ENCODE measurements at regions not wholly inside any gene's neighbourhood (a gene's known extent, or its start where the extent isn't known, plus 50 kb on each side); places are given as distances from the start of the nearest gene placed in this dataset.

GRCh38 chr7:17552952-17553351 lies 254.5 kb downstream of the AHR start:
- no peaks in the 10 kb centered on the region for H3K27me3 ChIP-seq (ENCODE audit: insufficient read depth, low read length)
- Mint-ChIP-seq H3K36me3 (ENCODE audit: low read depth, unreplicated experiment) (no peaks in the 10 kb centered on the region), H3K4me3 (ENCODE audit: unreplicated experiment) (no peak overlapping the region), H3K27me3 (ENCODE audit: low read depth, unreplicated experiment) (no peaks in the 10 kb centered on the region), H3K9me3 (ENCODE audit: unreplicated experiment) (peaks cover 4% of the 10 kb centered on the region), H3K27ac (ENCODE audit: unreplicated experiment) (no peak overlapping the region), H3K4me1 (ENCODE audit: low read depth, unreplicated experiment) (peaks cover 4% of the 10 kb centered on the region)
- no peak overlapping the region for H3K27ac ChIP-seq (ENCODE audit: low read depth, low read length)
- H3K79me2 ChIP-seq (ENCODE audit: insufficient read depth, low read length): no peaks in the 10 kb centered on the region
- H3K9me3 ChIP-seq (ENCODE audit: insufficient read depth, low read depth, low read length): no peaks in the 10 kb centered on the region
- no peaks in the 10 kb centered on the region for H3K4me1 ChIP-seq (ENCODE audit: insufficient read depth, low read length)
- H3K36me3 ChIP-seq (ENCODE audit: insufficient read depth, low read length): no peaks in the 10 kb centered on the region
- no peaks in the 10 kb centered on the region for H4K20me1 ChIP-seq (ENCODE audit: insufficient read depth, low read length)
- H3K4me2 ChIP-seq (ENCODE audit: low read length): no peak overlapping the region
- no peak overlapping the region for H2AFZ ChIP-seq (ENCODE audit: low read depth, low read length)
- H3K9ac ChIP-seq (ENCODE audit: low read length): no peak overlapping the region
- no peak for FAIRE-seq
- TF ChIP-seq CTCF (IDR thresholded peaks at IDR 0.05; ENCODE audit: insufficient read depth, low read depth, low read length): no peak
- TF ChIP-seq EZH2 (IDR thresholded peaks at IDR 0.05; ENCODE audit: insufficient read depth, low read length): no peak
- H3K4me3 ChIP-seq (ENCODE audit: insufficient read depth, low read depth, low read length): no peak overlapping the region
- peak; percentile 43 for DNase-seq (ENCODE audit: low read depth)

- no peaks in the 10 kb centered on the region for H3K36me3 Mint-ChIP-seq (ENCODE audit: low read depth, unreplicated experiment)
- H3K27me3 Mint-ChIP-seq (ENCODE audit: low read depth, unreplicated experiment): no peaks in the 10 kb centered on the region
- H3K9me3 Mint-ChIP-seq (ENCODE audit: unreplicated experiment): peaks cover 4% of the 10 kb centered on the region
- Histone ChIP-seq H3K9me3 (ENCODE audit: insufficient read depth, low read depth, low read length) (no peaks in the 10 kb centered on the region), H3K4me3 (ENCODE audit: insufficient read depth, low read depth, low read length) (no peak overlapping the region), H3K36me3 (ENCODE audit: insufficient read depth, low read length) (no peaks in the 10 kb centered on the region), H3K4me2 (ENCODE audit: low read length) (no peak overlapping the region), H3K9ac (ENCODE audit: low read length) (no peak overlapping the region), H3K79me2 (ENCODE audit: insufficient read depth, low read length) (no peaks in the 10 kb centered on the region), H4K20me1 (ENCODE audit: insufficient read depth, low read length) (no peaks in the 10 kb centered on the region), H3K27ac (ENCODE audit: low read depth, low read length) (no peak overlapping the region), H3K4me1 (ENCODE audit: insufficient read depth, low read length) (no peaks in the 10 kb centered on the region), H3K27me3 (ENCODE audit: insufficient read depth, low read length) (no peaks in the 10 kb centered on the region), H2AFZ (ENCODE audit: low read depth, low read length) (no peak overlapping the region)
- no peak overlapping the region for H3K27ac Mint-ChIP-seq (ENCODE audit: unreplicated experiment)
- TF ChIP-seq CTCF (IDR thresholded peaks at IDR 0.05; ENCODE audit: insufficient read depth, low read depth, low read length) (no peak), EZH2 (IDR thresholded peaks at IDR 0.05; ENCODE audit: insufficient read depth, low read length) (no peak)
- H3K4me3 Mint-ChIP-seq (ENCODE audit: unreplicated experiment): no peak overlapping the region
- FAIRE-seq (peak; percentile 32), DNase-seq (ENCODE audit: low read depth) (no peak)
- peaks cover 9% of the 10 kb centered on the region for H3K4me1 Mint-ChIP-seq (ENCODE audit: low read depth, unreplicated experiment)
These were observed 256.0 kb downstream of the AHR start for GRCh38 chr7:17554341-17555015.

GRCh38 chr7:17556247-17556956 lies 257.9 kb downstream of the AHR start:
- Histone ChIP-seq H3K4me2 (ENCODE audit: low read length) (no peak overlapping the region), H3K9me3 (ENCODE audit: insufficient read depth, low read depth, low read length) (no peaks in the 10 kb centered on the region), H3K4me1 (ENCODE audit: insufficient read depth, low read length) (no peaks in the 10 kb centered on the region), H3K27me3 (ENCODE audit: insufficient read depth, low read length) (no peaks in the 10 kb centered on the region), H4K20me1 (ENCODE audit: insufficient read depth, low read length) (no peaks in the 10 kb centered on the region), H3K9ac (ENCODE audit: low read length) (no peak overlapping the region), H3K27ac (ENCODE audit: low read depth, low read length) (no peak overlapping the region), H3K79me2 (ENCODE audit: insufficient read depth, low read length) (no peaks in the 10 kb centered on the region), H3K36me3 (ENCODE audit: insufficient read depth, low read length) (no peaks in the 10 kb centered on the region), H2AFZ (ENCODE audit: low read depth, low read length) (no peak overlapping the region), H3K4me3 (ENCODE audit: insufficient read depth, low read depth, low read length) (no peak overlapping the region)
- TF ChIP-seq EZH2 (IDR thresholded peaks at IDR 0.05; ENCODE audit: insufficient read depth, low read length) (no peak), CTCF (IDR thresholded peaks at IDR 0.05; ENCODE audit: insufficient read depth, low read depth, low read length) (no peak)
- FAIRE-seq (no peak), DNase-seq (ENCODE audit: low read depth) (no peak)
- H3K4me3 Mint-ChIP-seq (ENCODE audit: unreplicated experiment): no peak overlapping the region
- no peaks in the 10 kb centered on the region for H3K27me3 Mint-ChIP-seq (ENCODE audit: low read depth, unreplicated experiment)
- H3K36me3 Mint-ChIP-seq (ENCODE audit: low read depth, unreplicated experiment): no peaks in the 10 kb centered on the region
- H3K9me3 Mint-ChIP-seq (ENCODE audit: unreplicated experiment): peaks cover 4% of the 10 kb centered on the region
- H3K4me1 Mint-ChIP-seq (ENCODE audit: low read depth, unreplicated experiment): peaks cover 13% of the 10 kb centered on the region
- H3K27ac Mint-ChIP-seq (ENCODE audit: unreplicated experiment): no peak overlapping the region

Data from astrocyte (in vitro differentiated cells and primary cell).